Breast epithelium (tissue), 4 donors: ENCODE measurements at regions not wholly inside any gene's neighbourhood (a gene's known extent, or its start where the extent isn't known, plus 50 kb on each side); places are given as distances from the start of the nearest gene placed in this dataset.

Source experiments
- DNase-seq, 2 donors: peaks; one replicate each; pipeline ENCODE4 v3.0.0-alpha.2; 2019; ENCODE audit warnings: low spot score in 2 of 2
- H3K27ac ChIP-seq, 2 donors: fragments of 200-600 bp; sonication (generic) in 1 of 2; one replicate each; pipeline ENCODE4 v1.5.1; 2016 to 2019; ENCODE audit warnings: mild to moderate bottlenecking in 1 of 2
- H3K27me3 ChIP-seq, 2 donors: fragments of 200-600 bp; sonication (generic) in 1 of 2; one replicate each; pipeline versions ENCODE4 v1.5.1 to v1.6.0; 2017 to 2019; ENCODE audit warnings: control low read depth in 1 of 2, mild to moderate bottlenecking in 1 of 2
- H3K36me3 ChIP-seq: fragments of 200-600 bp; one replicate; pipeline ENCODE4 v1.5.1; 2019
- H3K4me1 ChIP-seq, 2 donors: fragments of 200-600 bp; sonication (generic); one replicate each; pipeline ENCODE4 v1.5.1; 2016 to 2019; ENCODE audit warnings: control low read depth in 1 of 2
- H3K4me3 ChIP-seq, 3 donors: fragments of 200-600 bp; sonication (generic); 1 replicate in 2 of 3; 2 replicates in 1 of 3; pipeline ENCODE4 v1.5.1; 2016 to 2019; ENCODE audit warnings: mild to moderate bottlenecking in 3 of 3, moderate library complexity in 2 of 3
- H3K9me3 ChIP-seq, 2 donors: fragments of 200-600 bp; sonication (generic) in 1 of 2; one replicate each; pipeline ENCODE4 v1.5.1; 2016 to 2019; ENCODE audit warnings: control low read depth in 1 of 2
- CTCF ChIP-seq, 3 donors: fragments of 450-650 bp; IDR thresholded peaks; one replicate each; pipeline ENCODE4 v1.5.1; 2016 to 2017; ENCODE audit warnings: antibody characterized with exemption in 3 of 3, mild to moderate bottlenecking in 3 of 3, moderate library complexity in 3 of 3
- POLR2A ChIP-seq: fragments of 450-650 bp; IDR thresholded peaks from one replicate; pipeline ENCODE4 v1.6.1; 2016; ENCODE audit warnings: antibody characterized with exemption, mild to moderate bottlenecking, moderate library complexity
- POLR2AphosphoS5 ChIP-seq, 3 donors: sonication (generic); formaldehyde crosslinking; IDR thresholded peaks; one replicate each; pipeline ENCODE4 v1.6.1; 2017; ENCODE audit warnings: antibody characterized with exemption in 3 of 3
- intact Hi-C: fragments of 100-400 bp; cut with DNase I; formaldehyde crosslinking; loops from one replicate; pipeline ENCODE4 v1.15.1; 2023; ENCODE audit warnings: low total_unique reads

GRCh38 chr7:68504716-68505115 is 1093.6 kb upstream of the AUTS2 start:
- H3K9me3 ChIP-seq: peaks cover 7 to 12% of the 10 kb centered on the region in 2 donors
- intact Hi-C loops: no loop called here
- H3K4me1 ChIP-seq: no peaks in the 10 kb centered on the region
- no peak for DNase-seq
- peaks cover 0 to 5% of the 10 kb centered on the region in 2 donors for H3K27me3 ChIP-seq
- TF ChIP-seq POLR2AphosphoS5 (IDR thresholded peaks at IDR 0.05) (no peak), CTCF (IDR thresholded peaks at IDR 0.05) (no peak), POLR2A (no peak)
- no peaks in the 10 kb centered on the region for H3K36me3 ChIP-seq
- H3K27ac ChIP-seq: no peak overlapping the region
- H3K4me3 ChIP-seq: no peak overlapping the region

GRCh38 chr7:68505721-68506120 is 1092.6 kb upstream of the AUTS2 start:
- no peaks in the 10 kb centered on the region for H3K4me1 ChIP-seq
- H3K36me3 ChIP-seq: no peaks in the 10 kb centered on the region
- H3K4me3 ChIP-seq: no peak overlapping the region
- no peak overlapping the region for H3K27ac ChIP-seq
- no peak for TF ChIP-seq CTCF (IDR thresholded peaks at IDR 0.05)
- no peak for TF ChIP-seq POLR2AphosphoS5 (IDR thresholded peaks at IDR 0.05)
- TF ChIP-seq POLR2A: no peak
- peaks cover 7 to 12% of the 10 kb centered on the region in 2 donors for H3K9me3 ChIP-seq
- H3K27me3 ChIP-seq: peaks cover 0 to 5% of the 10 kb centered on the region in 2 donors
- no peak for DNase-seq
- intact Hi-C loops: no loop called here

- TF ChIP-seq CTCF (IDR thresholded peaks at IDR 0.05) (no peak), POLR2A (no peak), POLR2AphosphoS5 (IDR thresholded peaks at IDR 0.05) (no peak)
- no peak overlapping the region for H3K27ac ChIP-seq
- no peak for DNase-seq
- H3K36me3 ChIP-seq: no peaks in the 10 kb centered on the region
- no peaks in the 10 kb centered on the region for H3K4me1 ChIP-seq
- H3K9me3 ChIP-seq: peaks cover 7 to 12% of the 10 kb centered on the region in 2 donors
- intact Hi-C loops: no loop called here
- no peak overlapping the region for H3K4me3 ChIP-seq
- H3K27me3 ChIP-seq: peaks cover 0 to 5% of the 10 kb centered on the region in 2 donors
These were observed 1090.6 kb upstream of the AUTS2 start for GRCh38 chr7:68507668-68508067.

GRCh38 chr7:68509054-68509453 is 1089.2 kb upstream of the AUTS2 start:
- H3K9me3 ChIP-seq: peaks cover 7 to 12% of the 10 kb centered on the region in 2 donors
- no peaks in the 10 kb centered on the region for H3K36me3 ChIP-seq
- TF ChIP-seq POLR2AphosphoS5 (IDR thresholded peaks at IDR 0.05): no peak
- TF ChIP-seq CTCF (IDR thresholded peaks at IDR 0.05): no peak
- TF ChIP-seq POLR2A: no peak
- H3K4me3 ChIP-seq: no peak overlapping the region
- H3K27ac ChIP-seq: no peak overlapping the region
- no peaks in the 10 kb centered on the region for H3K4me1 ChIP-seq
- peaks cover 0 to 5% of the 10 kb centered on the region in 2 donors for H3K27me3 ChIP-seq
- DNase-seq: no peak
- intact Hi-C loops: no loop called here

DNA sequence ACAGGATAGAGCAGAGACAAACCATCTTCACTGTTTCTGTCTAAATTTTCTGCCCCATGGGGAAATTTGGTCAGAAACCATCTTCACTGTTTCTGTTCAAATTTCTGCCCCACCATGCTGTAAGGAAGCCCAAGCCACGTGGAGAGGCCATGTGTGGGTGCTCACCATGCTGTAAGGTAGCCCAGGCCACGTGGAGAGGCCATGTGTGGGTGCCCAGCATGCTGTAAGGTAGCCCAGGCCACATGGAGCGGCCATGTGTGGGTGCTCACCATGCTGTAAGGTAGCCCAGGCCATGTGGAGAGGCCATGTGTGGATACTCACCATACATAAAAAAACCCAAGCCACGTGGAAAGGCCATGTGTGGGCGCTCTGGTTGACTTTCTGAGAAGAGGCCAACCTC is 1088.7 kb upstream of the AUTS2 start:
- H3K4me3 ChIP-seq: no peak overlapping the region
- H3K36me3 ChIP-seq: no peaks in the 10 kb centered on the region
- no peak overlapping the region for H3K27ac ChIP-seq
- H3K27me3 ChIP-seq: peaks cover 0 to 5% of the 10 kb centered on the region in 2 donors
- no peak for DNase-seq
- no peak for TF ChIP-seq POLR2A
- TF ChIP-seq CTCF (IDR thresholded peaks at IDR 0.05): no peak
- TF ChIP-seq POLR2AphosphoS5 (IDR thresholded peaks at IDR 0.05): no peak
- H3K4me1 ChIP-seq: no peaks in the 10 kb centered on the region
- intact Hi-C loops: no loop called here
- H3K9me3 ChIP-seq: peaks cover 7 to 12% of the 10 kb centered on the region in 2 donors
